HCT116 (cell line): ENCODE measurements at regions not wholly inside any gene's neighbourhood (a gene's known extent, or its start where the extent isn't known, plus 50 kb on each side); places are given as distances from the start of the nearest gene placed in this dataset.

Experiments used
- ATAC-seq: fragments of 200-7000 bp; cut with Tn5 transposase; 2 replicates; pipeline ENCODE4 v1.9.1; 2020; ENCODE audit warnings: mild to moderate bottlenecking, moderate library complexity
- BruUV-seq: library from RNA; stranded (reverse); fragments of 400-500 nt; replicated peaks from 2 replicates; lab custom pipeline; 2021; lab: Mats Ljungman, UMichigan
- CTCF ChIA-PET: fragments of 300-600 bp; sonication (Branson Sonifier 250); formaldehyde crosslinking; loops from one replicate; lab custom pipeline; 2021; ENCODE audit warnings: antibody characterized with exemption; lab: Charles Lee
- POLR2A ChIA-PET: fragments of 300-600, 350-600 bp; sonication (Branson Sonifier 250); formaldehyde crosslinking; loops from one replicate; lab custom pipeline; 2021; ENCODE audit warnings: antibody characterized with exemption; lab: Charles Lee
- RAD21 ChIA-PET, 2 experiments: fragments of 300-600 bp; sonication (Branson Sonifier 250); formaldehyde crosslinking; loops; one replicate each; lab custom pipeline; 2023; ENCODE audit warnings: low total read pairs in 2 of 2; ENCODE audit not compliant: uncharacterized antibody in 2 of 2, unreplicated experiment in 2 of 2, low non-redundant PET in 1 of 2; lab: Charles Lee
- DNase-seq: peaks from one replicate; pipeline ENCODE4 v3.0.0-alpha.2; 2010; ENCODE audit warnings: low read depth, low spot score
- H2AFZ ChIP-seq: fragments of 200-600 bp; shearing (Covaris generic), sonication (generic); 2 replicates; pipeline ENCODE4 v1.6.1; 2017; ENCODE audit warnings: low read depth, mixed run types, mixed read lengths, antibody characterized with exemption, low read length; ENCODE audit not compliant: poor library complexity, severe bottlenecking
- H3K27ac ChIP-seq: 2 replicates; pipeline ENCODE4 v1.5.1; 2012; ENCODE audit warnings: low read depth, low read length
- H3K27me3 ChIP-seq: fragments of 200-600 bp; sonication (generic); 2 replicates; pipeline ENCODE4 v1.6.1; 2016; ENCODE audit warnings: mixed run types, low read length, mixed read lengths; ENCODE audit not compliant: insufficient read depth
- H3K36me3 ChIP-seq, 2 experiments: fragments of 200-500 bp in 1 of 2; fragments of 200-600 bp in 1 of 2; sonication (Bioruptor generic) in 1 of 2; sonication (generic) in 1 of 2; 2 replicates each; pipeline versions ENCODE4 v1.5.1 to v1.6.1; 2014 to 2016; ENCODE audit warnings: low read length in 2 of 2, inconsistent platforms in 1 of 2, mixed read lengths in 1 of 2, mixed run types in 1 of 2; ENCODE audit not compliant: insufficient read depth in 2 of 2, control insufficient read depth in 1 of 2
- H3K4me1 ChIP-seq, 2 experiments: fragments of 200-600 bp in 1 of 2; sonication (generic) in 1 of 2; 2 replicates each; pipeline versions ENCODE4 v1.5.1 to v1.6.1; 2012 to 2017; ENCODE audit warnings: low read length in 2 of 2, inconsistent platforms in 1 of 2, mild to moderate bottlenecking in 1 of 2, mixed read lengths in 1 of 2, mixed run types in 1 of 2, moderate library complexity in 1 of 2; ENCODE audit not compliant: insufficient read depth in 2 of 2, control insufficient read depth in 1 of 2
- H3K4me2 ChIP-seq: fragments of 200-600 bp; sonication (generic); 2 replicates; pipeline ENCODE4 v1.6.1; 2017; ENCODE audit warnings: mixed run types, low read length, mixed read lengths
- H3K4me3 ChIP-seq, 2 experiments: fragments of 200-600 bp in 1 of 2; sonication (generic) in 1 of 2; replicated peaks in 1 of 2; 2 replicates each; pipeline ENCODE4 v1.5.1; 2011 to 2016; ENCODE audit warnings: low read length in 2 of 2, control low read depth in 1 of 2, low read depth in 1 of 2, mild to moderate bottlenecking in 1 of 2, mixed read lengths in 1 of 2, mixed run types in 1 of 2
- H3K79me2 ChIP-seq: fragments of 200-600 bp; sonication (generic); 2 replicates; pipeline ENCODE4 v1.6.1; 2017; ENCODE audit warnings: mild to moderate bottlenecking, mixed run types, low read length, moderate library complexity, mixed read lengths; ENCODE audit not compliant: insufficient read depth
- H3K9ac ChIP-seq: fragments of 200-600 bp; sonication (generic); 2 replicates; pipeline ENCODE4 v1.6.1; 2016; ENCODE audit warnings: low read length, mixed read lengths
- H3K9me2 ChIP-seq: fragments of 200-600 bp; sonication (generic), shearing (Covaris generic); 2 replicates; pipeline ENCODE4 v1.6.1; 2017; ENCODE audit warnings: mixed run types, mild to moderate bottlenecking, moderate library complexity; ENCODE audit not compliant: insufficient read depth
- H3K9me3 ChIP-seq, 2 experiments: fragments of 200-500 bp in 1 of 2; fragments of 200-600 bp in 1 of 2; sonication (Bioruptor generic) in 1 of 2; sonication (generic) in 1 of 2; 2 replicates each; pipeline ENCODE4 v1.6.1; 2014 to 2017; ENCODE audit warnings: low read length in 2 of 2, mixed read lengths in 2 of 2, inconsistent platforms in 1 of 2, low read depth in 1 of 2, mild to moderate bottlenecking in 1 of 2, mixed run types in 1 of 2, moderate library complexity in 1 of 2; ENCODE audit not compliant: control insufficient read depth in 1 of 2, insufficient read depth in 1 of 2
- H4K20me1 ChIP-seq: fragments of 200-600 bp; sonication (generic), shearing (Covaris generic); 2 replicates; pipeline ENCODE4 v1.6.1; 2017; ENCODE audit warnings: mixed run types, mild to moderate bottlenecking, moderate library complexity; ENCODE audit not compliant: insufficient read depth
- POLR2AphosphoS5 ChIP-seq: IDR thresholded peaks from 2 replicates; pipeline ENCODE4 v1.6.1; 2011; ENCODE audit warnings: mild to moderate bottlenecking, low read depth, low read length, moderate library complexity
- SRF ChIP-seq: IDR thresholded peaks from 2 replicates; pipeline ENCODE4 v1.6.1; 2012; ENCODE audit warnings: low read depth
- ZNF274 ChIP-seq: fragments of 200-500 bp; sonication (Bioruptor generic); IDR thresholded peaks from 2 replicates; pipeline ENCODE4 v1.6.1; 2014; ENCODE audit warnings: mild to moderate bottlenecking, low read depth, low read length, inconsistent platforms
- intact Hi-C: fragments of 100-400 bp; cut with micrococcal nuclease; formaldehyde crosslinking; loops from 2 replicates; pipeline ENCODE4 v1.10.0; 2022
- TF ChIP-seq, protein P1 (sequence below): IDR thresholded peaks from 2 replicates; pipeline ENCODE4 v1.6.1; 2012; ENCODE audit warnings: low read depth
- TF ChIP-seq, protein P2 (sequence below), 3 experiments: fragments of 200-600 bp in 1 of 3; sonication (generic) in 1 of 3; IDR thresholded peaks in 2 of 3; conservative IDR thresholded peaks in 1 of 3; 2 replicates each; pipeline ENCODE4 v1.5.1; 2012 to 2017; ENCODE audit warnings: low read depth in 2 of 3, low read length in 2 of 3, antibody characterized with exemption in 1 of 3, borderline replicate concordance in 1 of 3, control low read depth in 1 of 3, mild to moderate bottlenecking in 1 of 3, mixed read lengths in 1 of 3, mixed run types in 1 of 3, moderate library complexity in 1 of 3; ENCODE audit not compliant: insufficient read depth in 1 of 3

DNA sequence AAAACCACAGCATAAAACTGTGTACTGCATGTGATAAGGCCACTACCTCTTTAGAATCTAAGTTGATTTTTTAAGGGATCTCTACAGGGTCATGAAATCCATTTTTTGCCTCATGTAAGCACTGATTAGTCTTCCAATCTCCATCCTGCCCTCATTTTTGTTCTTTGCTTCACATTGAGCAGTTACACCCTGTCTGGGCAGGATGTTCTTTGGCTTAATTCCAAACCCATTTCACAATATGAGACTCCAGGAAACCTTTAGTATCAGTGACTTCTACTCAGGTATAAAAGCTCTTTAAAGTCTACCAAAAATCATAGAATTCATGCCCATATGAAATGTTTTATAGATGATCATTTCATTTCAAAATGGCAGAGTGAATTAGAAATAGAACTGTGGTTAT, 592.6 kb downstream of the TBC1D4 start (continued):
- TF ChIP-seq, protein P1, sequence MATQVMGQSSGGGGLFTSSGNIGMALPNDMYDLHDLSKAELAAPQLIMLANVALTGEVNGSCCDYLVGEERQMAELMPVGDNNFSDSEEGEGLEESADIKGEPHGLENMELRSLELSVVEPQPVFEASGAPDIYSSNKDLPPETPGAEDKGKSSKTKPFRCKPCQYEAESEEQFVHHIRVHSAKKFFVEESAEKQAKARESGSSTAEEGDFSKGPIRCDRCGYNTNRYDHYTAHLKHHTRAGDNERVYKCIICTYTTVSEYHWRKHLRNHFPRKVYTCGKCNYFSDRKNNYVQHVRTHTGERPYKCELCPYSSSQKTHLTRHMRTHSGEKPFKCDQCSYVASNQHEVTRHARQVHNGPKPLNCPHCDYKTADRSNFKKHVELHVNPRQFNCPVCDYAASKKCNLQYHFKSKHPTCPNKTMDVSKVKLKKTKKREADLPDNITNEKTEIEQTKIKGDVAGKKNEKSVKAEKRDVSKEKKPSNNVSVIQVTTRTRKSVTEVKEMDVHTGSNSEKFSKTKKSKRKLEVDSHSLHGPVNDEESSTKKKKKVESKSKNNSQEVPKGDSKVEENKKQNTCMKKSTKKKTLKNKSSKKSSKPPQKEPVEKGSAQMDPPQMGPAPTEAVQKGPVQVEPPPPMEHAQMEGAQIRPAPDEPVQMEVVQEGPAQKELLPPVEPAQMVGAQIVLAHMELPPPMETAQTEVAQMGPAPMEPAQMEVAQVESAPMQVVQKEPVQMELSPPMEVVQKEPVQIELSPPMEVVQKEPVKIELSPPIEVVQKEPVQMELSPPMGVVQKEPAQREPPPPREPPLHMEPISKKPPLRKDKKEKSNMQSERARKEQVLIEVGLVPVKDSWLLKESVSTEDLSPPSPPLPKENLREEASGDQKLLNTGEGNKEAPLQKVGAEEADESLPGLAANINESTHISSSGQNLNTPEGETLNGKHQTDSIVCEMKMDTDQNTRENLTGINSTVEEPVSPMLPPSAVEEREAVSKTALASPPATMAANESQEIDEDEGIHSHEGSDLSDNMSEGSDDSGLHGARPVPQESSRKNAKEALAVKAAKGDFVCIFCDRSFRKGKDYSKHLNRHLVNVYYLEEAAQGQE: no peak

- Histone ChIP-seq H3K36me3 (no peaks in the 10 kb centered on the region), H3K27me3 (no peaks in the 10 kb centered on the region), H3K79me2 (no peaks in the 10 kb centered on the region), H3K4me1 (no peaks in the 10 kb centered on the region), H3K9me2 (no peaks in the 10 kb centered on the region), H3K9ac (no peak overlapping the region)
- ChIA-PET RAD21 (no interaction called here), POLR2A (no interaction called here)
- ATAC-seq (no peak), DNase-seq (no peak)
- TF ChIP-seq SRF: no peak
- no peak for TF ChIP-seq POLR2AphosphoS5
- TF ChIP-seq, all 23 proteins: peak for 0
- intact Hi-C loops: no loop called here
- H3K27ac ChIP-seq: no peak overlapping the region
- H2AFZ ChIP-seq: no peak overlapping the region
- no peak overlapping the region for H3K4me2 ChIP-seq
- CTCF ChIA-PET: no interaction called here
- H3K9me3 ChIP-seq: no peaks in the 10 kb centered on the region; a peak in 1 of 4 replicates
- H4K20me1 ChIP-seq: no peaks in the 10 kb centered on the region; the same call in 1 of the 2 replicates
- BruUV-seq: no TSS peak
- H3K4me3 ChIP-seq: no peak overlapping the region
Observed at GRCh38 chr13:74886502-74886901, 595.5 kb downstream of the TBC1D4 start.

DNA sequence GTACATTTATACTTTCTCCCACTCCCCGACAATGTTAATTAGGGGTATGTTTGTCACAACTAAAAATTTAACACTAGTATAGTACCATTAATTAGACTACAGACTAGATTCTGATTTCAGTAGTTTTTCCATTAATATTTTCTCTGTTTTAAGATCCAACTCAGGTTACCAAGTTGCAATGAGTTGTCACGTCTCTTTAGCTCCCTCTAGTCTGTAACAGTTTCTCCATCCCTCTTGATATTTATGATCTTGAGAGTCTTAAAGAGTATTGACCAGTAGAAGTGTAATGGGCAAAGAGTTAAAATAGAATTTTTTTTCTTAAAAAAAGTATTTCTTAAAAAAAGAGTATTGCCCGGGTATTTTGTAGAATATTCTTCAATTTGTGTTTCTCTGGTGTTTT, 598.1 kb downstream of the TBC1D4 start:
- Histone ChIP-seq H3K27me3 (no peaks in the 10 kb centered on the region), H3K4me2 (no peak overlapping the region), H3K4me1 (no peaks in the 10 kb centered on the region), H2AFZ (no peak overlapping the region), H3K79me2 (no peaks in the 10 kb centered on the region), H3K9me3 (no peaks in the 10 kb centered on the region; a peak in 1 of 4 replicates), H4K20me1 (no peaks in the 10 kb centered on the region; the same call in 1 of the 2 replicates), H3K36me3 (no peaks in the 10 kb centered on the region), H3K9me2 (no peaks in the 10 kb centered on the region), H3K4me3 (no peak overlapping the region), H3K9ac (no peak overlapping the region), H3K27ac (no peak overlapping the region)
- intact Hi-C loops: no loop called here
- ChIA-PET POLR2A (no interaction called here), CTCF (no interaction called here), RAD21 (no interaction called here)
- TF ChIP-seq, protein P2, sequence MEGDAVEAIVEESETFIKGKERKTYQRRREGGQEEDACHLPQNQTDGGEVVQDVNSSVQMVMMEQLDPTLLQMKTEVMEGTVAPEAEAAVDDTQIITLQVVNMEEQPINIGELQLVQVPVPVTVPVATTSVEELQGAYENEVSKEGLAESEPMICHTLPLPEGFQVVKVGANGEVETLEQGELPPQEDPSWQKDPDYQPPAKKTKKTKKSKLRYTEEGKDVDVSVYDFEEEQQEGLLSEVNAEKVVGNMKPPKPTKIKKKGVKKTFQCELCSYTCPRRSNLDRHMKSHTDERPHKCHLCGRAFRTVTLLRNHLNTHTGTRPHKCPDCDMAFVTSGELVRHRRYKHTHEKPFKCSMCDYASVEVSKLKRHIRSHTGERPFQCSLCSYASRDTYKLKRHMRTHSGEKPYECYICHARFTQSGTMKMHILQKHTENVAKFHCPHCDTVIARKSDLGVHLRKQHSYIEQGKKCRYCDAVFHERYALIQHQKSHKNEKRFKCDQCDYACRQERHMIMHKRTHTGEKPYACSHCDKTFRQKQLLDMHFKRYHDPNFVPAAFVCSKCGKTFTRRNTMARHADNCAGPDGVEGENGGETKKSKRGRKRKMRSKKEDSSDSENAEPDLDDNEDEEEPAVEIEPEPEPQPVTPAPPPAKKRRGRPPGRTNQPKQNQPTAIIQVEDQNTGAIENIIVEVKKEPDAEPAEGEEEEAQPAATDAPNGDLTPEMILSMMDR (IDR thresholded peaks at IDR 0.05 in 2 of 3, conservative IDR thresholded peaks at IDR 0.05 in 1 of 3; ENCODE audit: borderline replicate concordance in 1 of 3, insufficient read depth in 1 of 3, low read depth in 2 of 3, low read length in 2 of 3): peak in 1 of 3 experiments; percentile 10; a peak in 1 of 6 replicates
- no peak for TF ChIP-seq ZNF274
- ATAC-seq (no peak), DNase-seq (no peak)
- BruUV-seq: no TSS peak
